Kidney (tissue), 13 donors: ENCODE measurements at regions not wholly inside any gene's neighbourhood (a gene's known extent, or its start where the extent isn't known, plus 50 kb on each side); places are given as distances from the start of the nearest gene placed in this dataset.

Source experiments
- DNase-seq, 5 donors: peaks; one replicate each; pipeline ENCODE4 v3.0.0-alpha.2; 2013 to 2020
- FAIRE-seq: peaks from 2 replicates; lab custom pipeline; 2012; peaks lifted over from hg19 to GRCh38; lab: Jason Lieb, UNC
- H3K27ac ChIP-seq, 2 donors: one replicate each; pipeline ENCODE4 v1.7.0; 2013; ENCODE audit warnings: low read depth in 2 of 2, low read length in 2 of 2, inconsistent platforms in 1 of 2
- H3K27me3 ChIP-seq: one replicate; pipeline ENCODE4 v1.7.1; 2013; ENCODE audit warnings: low read length, inconsistent platforms; ENCODE audit not compliant: control insufficient read depth, insufficient read depth
- H3K36me3 ChIP-seq, 3 donors: one replicate each; pipeline versions ENCODE4 v1.7.0 to v1.7.1; 2013; ENCODE audit warnings: low read length in 3 of 3, control low read depth in 1 of 3, inconsistent platforms in 1 of 3; ENCODE audit not compliant: insufficient read depth in 3 of 3, control insufficient read depth in 2 of 3
- H3K4me1 ChIP-seq, 3 donors: one replicate each; pipeline versions ENCODE4 v1.7.0 to v1.7.1; 2013; ENCODE audit warnings: low read length in 3 of 3, inconsistent platforms in 1 of 3, low read depth in 1 of 3; ENCODE audit not compliant: control insufficient read depth in 2 of 3, insufficient read depth in 2 of 3
- H3K4me3 ChIP-seq, 3 donors: one replicate each; pipeline versions ENCODE4 v1.7.0 to v1.8.1; 2013; ENCODE audit warnings: low read length in 3 of 3, control low read depth in 1 of 3, inconsistent platforms in 1 of 3
- H3K9ac ChIP-seq, 3 donors: one replicate each; pipeline versions ENCODE4 v1.7.0 to v1.7.1; 2013; ENCODE audit warnings: low read length in 3 of 3, control low read depth in 1 of 3, inconsistent platforms in 1 of 3
- H3K9me3 ChIP-seq, 3 donors: one replicate each; pipeline versions ENCODE4 v1.7.0 to v1.7.1; 2013; ENCODE audit warnings: low read length in 3 of 3, control low read depth in 1 of 3, inconsistent platforms in 1 of 3; ENCODE audit not compliant: control insufficient read depth in 2 of 3, insufficient read depth in 1 of 3
- intact Hi-C: fragments of 100-400 bp; cut with DNase I; formaldehyde crosslinking; loops from one replicate; pipeline ENCODE4 v1.11.1; 2022
- TF ChIP-seq, protein P1 (sequence below): IDR thresholded peaks from 3 replicates; pipeline ENCODE4 v1.5.1; 2012; ENCODE audit warnings: mild to moderate bottlenecking, moderate library complexity, borderline replicate concordance; ENCODE audit not compliant: insufficient read depth; ENCODE audit errors: extremely low read depth
- donor health status: control.
- donor health status: control.
- donor health status: control.
- donor health status: control.
- donor health status: control.
- donor health status: DM: yes; HTN: yes; CAD: no.
- donor health status: Normal renal cell carcinoma (clear cell type).

GRCh38 chr16:62644030-62644812 lies 608.0 kb upstream of the CDH8 start:
- Histone ChIP-seq H3K9me3 (peaks cover 0 to 16% (median 0%) of the 10 kb centered on the region in 3 donors), H3K27me3 (no peaks in the 10 kb centered on the region), H3K4me3 (no peak overlapping the region), H3K36me3 (no peaks in the 10 kb centered on the region), H3K4me1 (no peaks in the 10 kb centered on the region), H3K9ac (no peak overlapping the region), H3K27ac (no peak overlapping the region)
- FAIRE-seq = no peak
- DNase-seq = no peak
- intact Hi-C loops = no loop called here
- TF ChIP-seq, protein P1, sequence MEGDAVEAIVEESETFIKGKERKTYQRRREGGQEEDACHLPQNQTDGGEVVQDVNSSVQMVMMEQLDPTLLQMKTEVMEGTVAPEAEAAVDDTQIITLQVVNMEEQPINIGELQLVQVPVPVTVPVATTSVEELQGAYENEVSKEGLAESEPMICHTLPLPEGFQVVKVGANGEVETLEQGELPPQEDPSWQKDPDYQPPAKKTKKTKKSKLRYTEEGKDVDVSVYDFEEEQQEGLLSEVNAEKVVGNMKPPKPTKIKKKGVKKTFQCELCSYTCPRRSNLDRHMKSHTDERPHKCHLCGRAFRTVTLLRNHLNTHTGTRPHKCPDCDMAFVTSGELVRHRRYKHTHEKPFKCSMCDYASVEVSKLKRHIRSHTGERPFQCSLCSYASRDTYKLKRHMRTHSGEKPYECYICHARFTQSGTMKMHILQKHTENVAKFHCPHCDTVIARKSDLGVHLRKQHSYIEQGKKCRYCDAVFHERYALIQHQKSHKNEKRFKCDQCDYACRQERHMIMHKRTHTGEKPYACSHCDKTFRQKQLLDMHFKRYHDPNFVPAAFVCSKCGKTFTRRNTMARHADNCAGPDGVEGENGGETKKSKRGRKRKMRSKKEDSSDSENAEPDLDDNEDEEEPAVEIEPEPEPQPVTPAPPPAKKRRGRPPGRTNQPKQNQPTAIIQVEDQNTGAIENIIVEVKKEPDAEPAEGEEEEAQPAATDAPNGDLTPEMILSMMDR = no peak

GRCh38 chr16:62642677-62643076 lies 606.4 kb upstream of the CDH8 start:
- H3K4me3 ChIP-seq = no peak overlapping the region
- DNase-seq (no peak), FAIRE-seq (no peak)
- H3K36me3 ChIP-seq = no peaks in the 10 kb centered on the region
- peaks cover 0 to 16% (median 0%) of the 10 kb centered on the region in 3 donors for H3K9me3 ChIP-seq
- TF ChIP-seq, protein P1 = no peak
- no peaks in the 10 kb centered on the region for H3K4me1 ChIP-seq
- H3K27me3 ChIP-seq = no peaks in the 10 kb centered on the region
- H3K27ac ChIP-seq = no peak overlapping the region
- intact Hi-C loops = no loop called here
- H3K9ac ChIP-seq = no peak overlapping the region

GRCh38 chr16:62639890-62640289 lies 603.7 kb upstream of the CDH8 start:
- Histone ChIP-seq H3K4me1 (no peaks in the 10 kb centered on the region), H3K9ac (no peak overlapping the region), H3K27ac (no peak overlapping the region), H3K27me3 (no peaks in the 10 kb centered on the region), H3K36me3 (no peaks in the 10 kb centered on the region), H3K9me3 (no peaks in the 10 kb centered on the region), H3K4me3 (no peak overlapping the region)
- TF ChIP-seq, protein P1 = no peak
- intact Hi-C loops = no loop called here
- FAIRE-seq (no peak), DNase-seq (no peak)
